ENCODE measurements at regions not wholly inside any gene's neighbourhood (a gene's known extent, or its start where the extent isn't known, plus 50 kb on each side); places are given as distances from the start of the nearest gene placed in this dataset.
"Not testable (repeated sequence)": the region's sequence is repeated elsewhere in the genome, so short reads cannot be mapped to it uniquely, and the experiment has no call there.

- DNase-seq (ENCODE audit: low spot score), result no peak
Observed at GRCh38 chr3:76532158-76532822, 507.6 kb upstream of the ROBO2 start.

- not testable (repeated sequence) for DNase-seq (ENCODE audit: low spot score)
Observed at GRCh38 chr3:76533710-76534109, 506.2 kb upstream of the ROBO2 start.

GRCh38 chr3:76537857-76538256 lies 502.0 kb upstream of the ROBO2 start:
- not testable (repeated sequence) for DNase-seq (ENCODE audit: low spot score)

GRCh38 chr3:76547674-76548073 lies 492.2 kb upstream of the ROBO2 start:
- no peak for DNase-seq (ENCODE audit: low spot score)

- no peak for DNase-seq (ENCODE audit: low spot score)
Observed at GRCh38 chr3:76550522-76551201, 489.2 kb upstream of the ROBO2 start.

GRCh38 chr3:76551739-76552138 lies 488.2 kb upstream of the ROBO2 start:
- no peak for DNase-seq (ENCODE audit: low spot score)

GRCh38 chr3:76552653-76553052 lies 487.2 kb upstream of the ROBO2 start:
- DNase-seq (ENCODE audit: low spot score), result no peak

GRCh38 chr3:76554707-76555106 lies 485.2 kb upstream of the ROBO2 start:
- no peak for DNase-seq (ENCODE audit: low spot score)

GRCh38 chr3:76561494-76562236 lies 478.2 kb upstream of the ROBO2 start:
- no peak for DNase-seq (ENCODE audit: low spot score)

GRCh38 chr3:76565496-76566210 lies 474.2 kb upstream of the ROBO2 start:
- no peak for DNase-seq (ENCODE audit: low spot score)

- DNase-seq (ENCODE audit: low spot score), result no peak
Observed at GRCh38 chr3:76566211-76566534, 473.7 kb upstream of the ROBO2 start.

- DNase-seq (ENCODE audit: low spot score), result no peak
Observed at GRCh38 chr3:76566904-76567303, 473.0 kb upstream of the ROBO2 start.

- no peak for DNase-seq (ENCODE audit: low spot score)
Observed at GRCh38 chr3:76570436-76571057, 469.4 kb upstream of the ROBO2 start.

- no peak for DNase-seq (ENCODE audit: low spot score)
Observed at GRCh38 chr3:76576201-76576600, 463.7 kb upstream of the ROBO2 start.

- DNase-seq (ENCODE audit: low spot score), result no peak
Observed at GRCh38 chr3:76582098-76582497, 457.8 kb upstream of the ROBO2 start.

GRCh38 chr3:76582632-76583378 lies 457.1 kb upstream of the ROBO2 start:
- DNase-seq (ENCODE audit: low spot score), result no peak

GRCh38 chr3:76585794-76586392 lies 454.0 kb upstream of the ROBO2 start:
- DNase-seq (ENCODE audit: low spot score), result no peak

GRCh38 chr3:76586471-76586870 lies 453.4 kb upstream of the ROBO2 start:
- DNase-seq (ENCODE audit: low spot score), result no peak

GRCh38 chr3:76610150-76610549 lies 429.7 kb upstream of the ROBO2 start:
- DNase-seq (ENCODE audit: low spot score), result no peak

- no peak for DNase-seq (ENCODE audit: low spot score)
Observed at GRCh38 chr3:76615719-76616118, 424.2 kb upstream of the ROBO2 start.

- no peak for DNase-seq (ENCODE audit: low spot score)
Observed at GRCh38 chr3:76624164-76624563, 415.7 kb upstream of the ROBO2 start.

Measured in HuH-7.5 (cell line).